A549 (cell line): ENCODE measurements at regions not wholly inside any gene's neighbourhood (a gene's known extent, or its start where the extent isn't known, plus 50 kb on each side); places are given as distances from the start of the nearest gene placed in this dataset.

ENCODE experiments used
- BCL3 ChIP-seq: fragments of >200 bp; sonication (Bioruptor Twin); formaldehyde crosslinking; IDR thresholded peaks from 3 replicates; pipeline ENCODE4 v1.6.1; 2016
- CTCF ChIP-seq: fragments of >200 bp; sonication (Bioruptor Twin); formaldehyde crosslinking; IDR thresholded peaks from 3 replicates; pipeline ENCODE4 v1.5.1; 2016
- HOXB5 ChIP-seq: fragments of 250-450 bp; sonication (Bioruptor Pico); IDR thresholded peaks from 2 replicates; pipeline ENCODE4 v1.5.0; 2020; ENCODE audit warnings: mild to moderate bottlenecking, moderate library complexity
- MAFK ChIP-seq: fragments of 450-650 bp; IDR thresholded peaks from 2 replicates; pipeline ENCODE4 v1.6.1; 2014; ENCODE audit not compliant: partially characterized antibody
- MAX ChIP-seq: IDR thresholded peaks from 2 replicates; pipeline ENCODE4 v1.6.1; 2012
- REST ChIP-seq: fragments of 200-600 bp; sonication (generic); IDR thresholded peaks from 2 replicates; pipeline ENCODE4 v1.6.1; 2016; ENCODE audit warnings: antibody characterized with exemption, mild to moderate bottlenecking, moderate library complexity

GRCh38 chr13:76157926-76158325 lies 521.8 kb downstream of the LMO7 start:
- TF ChIP-seq MAX: no peak
- TF ChIP-seq CTCF: no peak
- no peak for TF ChIP-seq BCL3
- TF ChIP-seq MAFK: no peak
- no peak for TF ChIP-seq HOXB5 (CRISPR knock-in tag)
- no peak for TF ChIP-seq REST
